ENCODE measurements at regions not wholly inside any gene's neighbourhood (a gene's known extent, or its start where the extent isn't known, plus 50 kb on each side); places are given as distances from the start of the nearest gene placed in this dataset.

DNA sequence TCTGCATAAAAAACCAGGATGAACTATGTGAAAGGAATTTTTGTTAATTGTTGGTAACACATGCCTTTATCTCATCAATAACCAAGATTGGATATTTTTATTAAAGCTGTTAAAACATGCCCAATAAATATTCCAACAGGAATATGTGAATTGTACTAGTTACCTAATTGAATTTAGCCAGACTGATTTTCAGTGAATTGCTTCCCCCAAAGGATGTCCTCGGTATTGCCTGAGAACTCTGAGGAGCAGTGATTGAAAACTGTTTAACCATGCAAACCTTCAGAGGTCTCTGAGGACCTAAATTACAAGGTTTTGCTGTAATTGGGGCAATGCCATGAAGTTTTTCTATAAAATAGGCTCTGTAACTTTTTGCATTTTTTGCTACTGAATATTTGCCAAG lies 66.6 kb downstream of the BLTP1 start:
- no TSS peak for BruUV-seq (replicated peaks)
- Histone ChIP-seq H4K20me1 (replicated peaks; ENCODE audit: control insufficient read depth, extremely low read depth, insufficient read depth, low read length) (peaks cover 2% of the 10 kb centered on the region), H3K4me3 (replicated peaks in 1 of 3; ENCODE audit: insufficient read depth in 1 of 3, low read depth in 1 of 3, low read length in 3 of 3) (no peak overlapping the region), H3K9me1 (replicated peaks; ENCODE audit: control insufficient read depth, extremely low read depth, insufficient read depth, low read length) (no peaks in the 10 kb centered on the region), H3K36me3 (ENCODE audit: control insufficient read depth in 2 of 2, extremely low read depth in 1 of 2, insufficient read depth in 2 of 2, low read length in 2 of 2) (peaks cover 2% of the 10 kb centered on the region in 2 experiments), H3K9me3 (replicated peaks; ENCODE audit: control insufficient read depth, insufficient read depth, low read length) (no peaks in the 10 kb centered on the region), H3K27me3 (ENCODE audit: control insufficient read depth in 2 of 2, insufficient read depth in 2 of 2, low read length in 2 of 2) (no peaks in the 10 kb centered on the region), H3K79me2 (ENCODE audit: control insufficient read depth, insufficient read depth, low read length) (no peaks in the 10 kb centered on the region), H3K9ac (replicated peaks; ENCODE audit: extremely low read depth, insufficient read depth, low read length) (no peak overlapping the region), H2AFZ (ENCODE audit: low read depth, low read length) (no peak overlapping the region), H3K4me1 (ENCODE audit: control insufficient read depth, extremely low read depth, insufficient read depth, low read length) (no peaks in the 10 kb centered on the region), H3K27ac (ENCODE audit: insufficient read depth, low read depth, low read length) (no peak overlapping the region), H3K4me2 (ENCODE audit: insufficient read depth, low read length) (no peak overlapping the region)
- intact Hi-C loops (cut with micrococcal nuclease) (no loop called here), dilution Hi-C loops (cut with MboI; ENCODE audit: extremely low pct_ligation_motif_present, low sequenced_read_pairs) (no loop called here)
- DNase-seq (ENCODE audit: low read depth, low spot score) (no peak), FAIRE-seq (no peak)
- POLR2A ChIA-PET, result no interaction called here
- CTCF ChIA-PET, result no interaction called here
- no peak for TF ChIP-seq POLR2A (IDR thresholded peaks at IDR 0.05; ENCODE audit: low read depth, low read length)
- no peak for TF ChIP-seq MYC (IDR thresholded peaks at IDR 0.05; ENCODE audit: low read depth, low read length)
- TF ChIP-seq, protein P1, sequence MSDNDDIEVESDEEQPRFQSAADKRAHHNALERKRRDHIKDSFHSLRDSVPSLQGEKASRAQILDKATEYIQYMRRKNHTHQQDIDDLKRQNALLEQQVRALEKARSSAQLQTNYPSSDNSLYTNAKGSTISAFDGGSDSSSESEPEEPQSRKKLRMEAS (IDR thresholded peaks at IDR 0.05; ENCODE audit: insufficient read depth, insufficient read length), result no peak
- no peak for TF ChIP-seq CTCF (IDR thresholded peaks at IDR 0.05; ENCODE audit: extremely low read depth in 1 of 2, insufficient read depth in 1 of 2, low read depth in 1 of 2, low read length in 2 of 2)
- TF ChIP-seq GATA2 (IDR thresholded peaks at IDR 0.05; ENCODE audit: insufficient read depth, insufficient read length, low read depth, low read length), result no peak
- TF ChIP-seq EZH2 (IDR thresholded peaks at IDR 0.05; ENCODE audit: borderline replicate concordance, low read depth, low read length, severe bottlenecking), result no peak
- no peak for TF ChIP-seq POLR2AphosphoS5 (IDR thresholded peaks at IDR 0.05; ENCODE audit: insufficient read depth, low read depth, low read length)
- TF ChIP-seq JUN (IDR thresholded peaks at IDR 0.05; ENCODE audit: borderline replicate concordance, insufficient read depth, insufficient read length, low read depth), result no peak
- TF ChIP-seq FOS (IDR thresholded peaks at IDR 0.05; ENCODE audit: borderline replicate concordance, insufficient read depth, low read length), result no peak
